ENCODE measurements at regions not wholly inside any gene's neighbourhood (a gene's known extent, or its start where the extent isn't known, plus 50 kb on each side); places are given as distances from the start of the nearest gene placed in this dataset.
"Not testable (repeated sequence)": the region's sequence is repeated elsewhere in the genome, so short reads cannot be mapped to it uniquely, and the experiment has no call there.

GRCh38 chr19:14277608-14278007 is 71.6 kb upstream of the ADGRL1 start:
- Histone ChIP-seq H3K4me1 (ENCODE audit: insufficient read depth, low read length) (no peaks in the 10 kb centered on the region), H3K9me3 (ENCODE audit: insufficient read depth, low read depth, low read length) (no peaks in the 10 kb centered on the region), H3K27me3 (ENCODE audit: insufficient read depth, low read length) (no peaks in the 10 kb centered on the region), H3K27ac (ENCODE audit: low read length) (no peak overlapping the region), H3K36me3 (ENCODE audit: insufficient read depth, low read depth, low read length) (no peaks in the 10 kb centered on the region), H3K9ac (ENCODE audit: low read depth, low read length) (no peak overlapping the region), H3K4me3 (ENCODE audit: low read length) (no peak overlapping the region)

- H3K4me1 ChIP-seq (ENCODE audit: insufficient read depth, low read length); H3K4me3 ChIP-seq (ENCODE audit: low read length); H3K36me3 ChIP-seq (ENCODE audit: insufficient read depth, low read depth, low read length); H3K9ac ChIP-seq (ENCODE audit: low read depth, low read length); H3K27ac ChIP-seq (ENCODE audit: low read length); H3K9me3 ChIP-seq (ENCODE audit: insufficient read depth, low read depth, low read length); H3K27me3 ChIP-seq (ENCODE audit: insufficient read depth, low read length): not testable (repeated sequence)
These were observed 69.9 kb upstream of the ADGRL1 start for GRCh38 chr19:14275823-14276222.

- Histone ChIP-seq H3K9ac (ENCODE audit: low read depth, low read length) (no peak overlapping the region), H3K27me3 (ENCODE audit: insufficient read depth, low read length) (no peaks in the 10 kb centered on the region), H3K4me1 (ENCODE audit: insufficient read depth, low read length) (0 out of 2 replicates have a peak, but pooled peaks cover 3% of the 10 kb centered on the region), H3K4me3 (ENCODE audit: low read length) (no peak overlapping the region), H3K36me3 (ENCODE audit: insufficient read depth, low read depth, low read length) (no peaks in the 10 kb centered on the region), H3K9me3 (ENCODE audit: insufficient read depth, low read depth, low read length) (no peaks in the 10 kb centered on the region), H3K27ac (ENCODE audit: low read length) (no peak overlapping the region)
These were observed 66.7 kb upstream of the ADGRL1 start for GRCh38 chr19:14272623-14273022.

- no peak overlapping the region for H3K9ac ChIP-seq (ENCODE audit: low read depth, low read length)
- no peak overlapping the region for H3K27ac ChIP-seq (ENCODE audit: low read length)
- H3K27me3 ChIP-seq (ENCODE audit: insufficient read depth, low read length): peaks cover 7% of the 10 kb centered on the region
- no peaks in the 10 kb centered on the region for H3K36me3 ChIP-seq (ENCODE audit: insufficient read depth, low read depth, low read length)
- H3K4me1 ChIP-seq (ENCODE audit: insufficient read depth, low read length): 0 out of 2 replicates have a peak, but pooled peaks cover 3% of the 10 kb centered on the region
- H3K4me3 ChIP-seq (ENCODE audit: low read length): no peak overlapping the region
- no peaks in the 10 kb centered on the region for H3K9me3 ChIP-seq (ENCODE audit: insufficient read depth, low read depth, low read length)
These were observed 65.9 kb upstream of the ADGRL1 start for GRCh38 chr19:14271840-14272239.

- H3K36me3 ChIP-seq (ENCODE audit: insufficient read depth, low read depth, low read length); H3K4me1 ChIP-seq (ENCODE audit: insufficient read depth, low read length); H3K27ac ChIP-seq (ENCODE audit: low read length); H3K9me3 ChIP-seq (ENCODE audit: insufficient read depth, low read depth, low read length); H3K4me3 ChIP-seq (ENCODE audit: low read length); H3K9ac ChIP-seq (ENCODE audit: low read depth, low read length): not testable (repeated sequence)
- peaks cover 17% of the 10 kb centered on the region for H3K27me3 ChIP-seq (ENCODE audit: insufficient read depth, low read length)
These were observed 64.6 kb upstream of the ADGRL1 start for GRCh38 chr19:14270557-14270956.

- Histone ChIP-seq H3K4me3 (ENCODE audit: low read length) (no peak overlapping the region), H3K9me3 (ENCODE audit: insufficient read depth, low read depth, low read length) (no peaks in the 10 kb centered on the region), H3K27ac (ENCODE audit: low read length) (no peak overlapping the region), H3K4me1 (ENCODE audit: insufficient read depth, low read length) (peaks cover 7% of the 10 kb centered on the region; the same call in 1 of the 2 replicates), H3K9ac (ENCODE audit: low read depth, low read length) (no peak overlapping the region), H3K27me3 (ENCODE audit: insufficient read depth, low read length) (peaks cover 26% of the 10 kb centered on the region), H3K36me3 (ENCODE audit: insufficient read depth, low read depth, low read length) (no peaks in the 10 kb centered on the region)
These were observed 61.3 kb upstream of the ADGRL1 start for GRCh38 chr19:14267224-14267741.

GRCh38 chr19:14266208-14266607 is 60.2 kb upstream of the ADGRL1 start:
- Histone ChIP-seq H3K4me3 (ENCODE audit: low read length) (peak overlapping the region; percentile 80; the same call in 1 of the 2 replicates), H3K9ac (ENCODE audit: low read depth, low read length) (peak overlapping the region; percentile 82; the same call in 1 of the 2 replicates), H3K27me3 (ENCODE audit: insufficient read depth, low read length) (peaks cover 26% of the 10 kb centered on the region)
- H3K36me3 ChIP-seq (ENCODE audit: insufficient read depth, low read depth, low read length); H3K4me1 ChIP-seq (ENCODE audit: insufficient read depth, low read length); H3K27ac ChIP-seq (ENCODE audit: low read length); H3K9me3 ChIP-seq (ENCODE audit: insufficient read depth, low read depth, low read length): not testable (repeated sequence)

GRCh38 chr19:14265290-14266036 is 59.5 kb upstream of the ADGRL1 start:
- Histone ChIP-seq H3K9ac (ENCODE audit: low read depth, low read length) (peak overlapping the region; percentile 82), H3K36me3 (ENCODE audit: insufficient read depth, low read depth, low read length) (no peaks in the 10 kb centered on the region), H3K9me3 (ENCODE audit: insufficient read depth, low read depth, low read length) (no peaks in the 10 kb centered on the region), H3K27ac (ENCODE audit: low read length) (peak overlapping the region; percentile 56), H3K4me1 (ENCODE audit: insufficient read depth, low read length) (peaks cover 4% of the 10 kb centered on the region; the same call in 1 of the 2 replicates), H3K4me3 (ENCODE audit: low read length) (peak overlapping the region; percentile 80), H3K27me3 (ENCODE audit: insufficient read depth, low read length) (peaks cover 26% of the 10 kb centered on the region)

GRCh38 chr19:14255902-14256649 is 50.1 kb upstream of the ADGRL1 start:
- not testable (repeated sequence) for H3K27ac ChIP-seq (ENCODE audit: low read length)

More at GRCh38 chr19:14255902-14256649, 50.1 kb upstream of the ADGRL1 start:
- not testable (repeated sequence) for H3K9ac ChIP-seq (ENCODE audit: low read depth, low read length); H3K4me1 ChIP-seq (ENCODE audit: insufficient read depth, low read length); H3K4me3 ChIP-seq (ENCODE audit: low read length); H3K36me3 ChIP-seq (ENCODE audit: insufficient read depth, low read depth, low read length); H3K9me3 ChIP-seq (ENCODE audit: insufficient read depth, low read depth, low read length); H3K27me3 ChIP-seq (ENCODE audit: insufficient read depth, low read length)
